Kidney capillary endothelial cell (primary cell): ENCODE measurements at regions not wholly inside any gene's neighbourhood (a gene's known extent, or its start where the extent isn't known, plus 50 kb on each side); places are given as distances from the start of the nearest gene placed in this dataset.

Experiments
- DNase-seq: peaks from one replicate; pipeline ENCODE4 v3.0.0-alpha.2; 2018; ENCODE audit warnings: low spot score

DNA sequence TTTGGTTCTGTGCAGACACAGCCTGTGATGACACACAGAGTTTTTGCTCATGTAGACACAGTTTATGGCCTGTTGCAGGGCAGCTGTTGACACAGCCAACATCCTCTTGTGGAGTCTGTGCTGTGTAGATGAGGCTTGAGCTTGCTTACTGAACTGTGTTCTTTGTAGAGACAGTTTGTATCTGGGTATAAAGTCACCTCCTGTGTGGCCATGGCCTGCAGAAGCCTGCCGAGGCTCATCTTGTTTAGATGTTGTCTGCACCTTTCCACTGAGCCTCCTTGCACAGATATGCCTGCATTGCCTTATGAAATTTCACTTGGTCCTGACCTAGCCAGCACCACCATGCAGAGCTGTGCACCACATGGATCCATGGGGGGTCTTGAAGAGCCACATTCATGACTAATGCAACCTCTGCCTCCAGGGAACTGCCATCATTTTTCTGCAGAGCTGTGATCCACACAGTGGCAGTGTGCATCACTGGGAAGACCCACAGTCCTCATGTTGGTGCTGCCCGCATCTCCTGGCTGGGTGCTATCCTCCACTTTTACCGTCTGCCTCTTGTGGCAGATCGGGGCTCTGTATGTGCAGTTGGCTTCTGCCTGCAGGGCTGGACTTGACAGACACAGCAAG lies 198.0 kb upstream of the MAMLD1 start:
- no peak for DNase-seq

DNA sequence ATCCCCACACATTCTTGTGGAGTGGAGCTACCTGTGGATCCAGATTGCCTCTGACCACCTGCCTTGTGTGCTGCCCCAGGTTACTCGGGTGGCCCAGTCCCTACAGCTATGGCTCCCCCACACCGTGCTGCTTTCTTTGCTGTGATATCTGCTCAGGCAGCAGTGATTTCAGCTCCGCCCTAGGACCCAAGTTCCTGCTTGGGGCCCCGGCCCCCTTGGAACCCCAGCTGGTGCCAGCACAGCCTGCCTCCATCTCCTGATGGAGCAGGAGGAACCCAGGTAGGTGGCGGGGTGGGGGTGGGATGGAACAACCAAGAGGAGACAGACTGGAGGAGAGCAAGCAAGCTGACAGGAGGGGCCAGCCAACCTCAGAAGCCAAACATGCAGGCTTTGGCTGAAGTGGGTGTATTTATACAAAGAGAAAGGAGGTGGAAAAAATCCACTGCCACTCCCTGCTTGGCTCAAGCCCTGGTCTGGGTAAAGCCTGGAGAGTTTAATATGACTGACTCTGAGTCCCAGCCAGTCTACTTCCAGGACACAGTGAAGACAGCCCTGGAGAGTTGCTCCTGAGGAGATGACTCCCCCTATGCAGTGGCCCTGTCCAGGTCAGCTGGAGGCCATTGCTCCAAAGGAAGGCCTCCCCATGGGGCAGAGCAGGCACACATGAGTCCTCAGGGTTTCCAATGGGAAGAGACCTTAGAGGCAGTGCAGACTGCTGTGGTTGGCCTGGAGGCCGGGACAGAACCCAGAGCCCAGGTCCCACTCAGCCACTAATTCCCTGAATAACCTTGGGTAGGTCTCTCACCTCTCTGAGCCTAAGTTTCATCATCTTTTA lies 197.1 kb upstream of the MAMLD1 start:
- DNase-seq = no peak

DNA sequence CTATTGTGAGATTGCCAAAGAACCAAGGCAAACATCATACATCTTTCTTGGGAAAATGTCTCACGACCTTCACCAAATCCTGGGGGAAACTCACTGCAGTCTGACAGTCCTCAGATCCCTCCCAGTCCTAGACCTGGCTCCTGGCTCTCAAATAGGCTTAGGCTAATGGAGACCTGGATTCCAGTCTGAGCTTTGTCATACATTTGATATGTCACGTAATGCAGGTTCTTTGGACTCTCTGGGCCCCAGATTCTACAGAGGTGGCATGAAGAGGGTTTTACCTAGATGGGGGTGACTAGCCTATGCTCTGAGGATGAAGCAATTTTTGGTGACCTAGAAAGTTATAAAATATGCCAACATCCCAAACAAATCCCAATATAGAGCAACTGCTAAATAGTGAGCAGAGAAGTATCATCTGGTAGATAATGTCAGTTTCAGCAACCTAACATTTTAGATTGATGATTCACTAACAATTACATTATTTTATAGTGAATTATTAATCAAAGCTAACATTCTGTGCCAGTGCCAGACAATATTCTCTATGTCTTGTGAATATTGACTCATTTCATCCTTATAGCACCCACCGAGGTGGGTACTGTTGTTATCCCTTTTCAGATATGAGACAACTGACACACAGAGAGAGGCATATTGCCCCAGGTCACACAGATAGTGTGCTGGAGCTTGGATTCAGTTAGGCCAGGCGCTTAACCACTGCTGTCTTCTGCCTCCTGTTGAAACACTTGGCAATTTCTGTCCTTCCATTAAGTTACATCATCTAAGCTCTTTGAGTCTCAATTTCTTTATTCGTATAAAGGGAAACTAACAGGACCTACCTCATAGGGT lies 195.4 kb upstream of the MAMLD1 start:
- no peak for DNase-seq

DNA sequence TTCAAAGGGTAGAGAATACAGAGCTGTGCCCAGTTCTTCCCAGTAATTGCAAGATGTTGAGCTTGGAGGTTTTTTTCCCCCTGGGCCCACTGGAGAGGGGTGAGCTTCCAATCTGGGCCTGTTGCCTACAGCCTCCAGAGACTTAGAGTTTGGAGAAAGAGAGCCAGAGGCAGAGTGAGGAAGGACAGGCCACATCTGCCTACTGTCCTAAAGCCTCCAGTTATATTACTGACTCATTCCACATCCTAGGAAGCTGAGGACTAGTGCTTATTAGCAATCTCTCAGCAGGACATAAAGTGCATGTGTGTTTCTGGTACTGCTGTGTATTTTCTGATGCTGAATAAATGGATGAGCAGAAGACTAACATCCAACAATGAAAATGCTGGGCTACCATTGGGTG lies 181.0 kb upstream of the MAMLD1 start:
- no peak for DNase-seq

DNA sequence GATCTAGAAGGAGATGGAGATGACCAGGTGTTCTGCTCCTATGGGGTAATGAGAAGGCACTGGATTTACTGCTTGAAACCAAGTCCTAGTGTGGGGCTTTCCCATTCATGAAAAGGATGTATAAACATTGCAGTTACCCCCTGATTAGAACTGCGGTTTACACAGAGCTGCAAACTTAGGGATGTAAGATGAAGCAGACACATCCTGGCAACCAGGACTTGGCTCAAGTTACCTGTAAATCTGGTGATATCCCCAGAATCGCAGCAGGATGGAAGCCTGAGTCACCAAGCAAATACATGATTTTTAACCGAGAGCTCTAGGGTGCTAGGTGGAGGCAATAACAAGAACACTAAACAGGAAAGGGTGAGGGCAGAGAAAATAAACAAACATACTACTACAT lies 178.6 kb upstream of the MAMLD1 start:
- no peak for DNase-seq

DNA sequence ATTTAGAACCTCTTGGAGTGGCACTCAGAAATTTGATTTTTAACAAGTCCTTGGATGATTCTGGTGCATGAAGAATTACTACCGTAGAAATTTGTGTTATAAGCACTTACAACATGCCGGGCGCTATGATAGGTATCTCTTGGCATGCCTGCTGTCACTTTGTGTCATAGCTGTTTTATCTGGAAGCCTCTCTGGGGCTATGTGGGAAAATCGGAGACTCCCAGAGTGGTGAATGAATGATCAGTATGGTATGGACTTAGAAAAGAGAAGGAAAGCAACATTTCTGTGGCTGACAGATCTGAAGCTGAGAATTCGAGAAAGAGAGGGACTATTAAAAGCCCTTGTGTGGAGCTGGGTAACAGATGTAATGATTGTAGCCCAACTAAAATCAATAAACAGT lies 177.4 kb upstream of the MAMLD1 start:
- no peak for DNase-seq

DNA sequence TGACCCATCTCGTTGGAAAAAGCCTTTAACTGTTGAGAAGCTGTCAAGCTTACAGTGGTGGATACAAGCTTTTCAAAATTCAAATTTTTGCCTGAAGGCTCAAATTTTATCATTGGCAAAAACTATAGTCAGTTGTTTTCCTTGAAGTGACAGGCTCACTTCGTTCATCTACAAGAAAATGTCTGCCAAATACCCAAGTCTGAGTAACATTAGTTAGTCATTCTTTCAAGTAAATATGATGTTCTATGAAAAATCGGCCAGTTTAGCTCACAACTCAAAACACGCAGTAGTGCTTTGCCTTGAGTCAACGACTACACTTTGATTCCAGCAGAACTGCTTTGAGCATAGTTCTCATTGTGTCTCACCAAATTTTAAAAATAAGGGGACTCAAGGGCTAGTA lies 170.3 kb upstream of the MAMLD1 start:
- DNase-seq = no peak

DNA sequence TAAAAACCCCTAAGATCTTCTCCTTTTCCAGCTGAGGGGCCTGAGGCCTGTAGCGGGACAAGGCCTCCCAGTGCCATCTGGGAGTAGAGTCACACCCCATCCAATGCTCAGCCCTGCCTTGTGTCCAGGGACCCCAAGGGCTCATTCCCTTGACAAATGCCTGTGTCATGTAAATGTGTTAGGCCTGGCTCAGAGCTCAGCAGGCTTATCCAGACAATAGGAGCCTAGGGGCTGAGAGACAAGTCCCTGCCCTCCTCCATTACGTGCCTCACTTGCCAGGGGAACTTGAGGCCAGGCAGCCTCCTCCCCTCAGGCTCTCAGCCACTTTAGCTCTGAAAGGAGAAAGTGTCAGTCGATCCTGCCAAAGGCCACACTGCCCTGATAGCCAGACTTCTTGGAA lies 166.8 kb upstream of the MAMLD1 start:
- DNase-seq = no peak

DNA sequence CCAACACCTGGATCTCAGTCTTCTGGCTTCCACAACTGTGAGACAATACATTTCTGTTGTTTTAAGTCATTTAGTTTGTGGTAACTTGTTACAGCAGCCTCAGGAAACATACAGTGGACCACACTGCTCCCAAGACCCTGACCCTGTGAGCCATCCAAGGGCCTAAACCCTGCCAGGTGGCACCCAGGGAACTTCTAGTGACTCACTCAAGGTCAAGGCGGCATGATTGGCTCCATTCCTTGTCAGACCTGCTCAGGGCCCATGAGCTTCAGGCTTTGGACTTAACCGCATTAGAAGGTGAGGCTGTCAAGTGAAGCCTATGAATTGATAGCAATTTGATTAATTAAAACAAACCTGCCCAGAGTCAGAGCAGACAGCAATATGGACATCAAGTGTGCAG lies 165.7 kb upstream of the MAMLD1 start:
- no peak for DNase-seq

DNA sequence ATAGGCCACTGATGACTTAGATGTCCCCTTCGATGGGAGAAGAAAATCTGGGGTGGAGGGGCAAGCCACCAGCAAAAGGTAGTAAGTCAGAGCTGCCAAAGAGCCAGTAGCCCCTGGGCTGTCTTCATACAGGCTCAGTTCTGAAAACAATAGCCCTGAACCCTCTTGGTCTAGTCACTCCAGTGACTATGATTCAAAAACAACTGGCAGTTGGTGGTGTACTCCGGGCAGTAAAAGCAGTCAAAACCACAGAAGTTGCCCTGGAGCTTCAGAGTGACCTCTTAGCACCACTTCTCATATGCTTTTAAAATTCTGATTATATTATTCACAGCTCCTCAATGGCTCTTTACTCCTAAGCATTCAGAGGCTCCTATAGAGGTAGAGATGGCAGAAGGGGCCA lies 164.3 kb upstream of the MAMLD1 start:
- no peak for DNase-seq

DNA sequence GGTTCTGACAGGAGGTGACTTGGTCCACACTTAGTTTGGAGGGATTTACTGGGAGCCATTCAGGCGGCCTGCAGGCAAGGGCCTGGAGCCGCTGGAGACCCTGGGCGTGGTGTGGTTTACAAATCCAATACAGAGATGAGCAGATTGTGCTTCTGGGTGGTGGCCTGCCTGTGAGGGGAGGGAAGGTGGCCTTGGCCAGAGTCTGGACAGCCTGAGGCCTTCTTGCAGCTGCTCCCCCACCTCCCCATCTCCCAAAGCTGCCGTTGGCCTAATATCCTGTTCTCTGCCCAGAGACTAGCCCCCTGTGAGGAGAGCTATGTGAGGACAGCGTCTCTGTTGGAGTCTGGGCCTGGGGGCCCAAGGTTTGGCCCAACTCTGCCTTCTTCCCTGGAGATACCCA lies 163.9 kb upstream of the MAMLD1 start:
- DNase-seq = no peak

DNA sequence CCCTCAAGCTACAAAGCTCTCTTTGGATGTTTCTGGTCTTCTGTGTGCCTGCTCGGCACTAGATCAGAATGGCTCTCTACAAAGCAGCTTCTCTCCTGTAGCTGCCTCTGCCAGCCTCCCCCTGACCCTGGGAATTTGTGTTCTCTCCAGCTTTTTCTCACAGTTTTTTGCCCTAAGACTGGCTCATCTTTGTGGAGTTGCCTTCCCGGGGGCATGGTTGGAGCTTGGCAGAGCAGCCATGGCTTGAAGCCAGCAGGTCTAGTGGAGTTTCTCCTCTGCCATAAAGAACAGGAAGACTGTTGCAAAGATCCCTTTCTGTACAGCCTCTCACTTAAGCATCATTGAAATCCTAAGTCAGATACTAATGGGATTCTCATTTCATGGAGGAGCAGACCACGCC lies 163.3 kb upstream of the MAMLD1 start:
- DNase-seq = no peak

DNA sequence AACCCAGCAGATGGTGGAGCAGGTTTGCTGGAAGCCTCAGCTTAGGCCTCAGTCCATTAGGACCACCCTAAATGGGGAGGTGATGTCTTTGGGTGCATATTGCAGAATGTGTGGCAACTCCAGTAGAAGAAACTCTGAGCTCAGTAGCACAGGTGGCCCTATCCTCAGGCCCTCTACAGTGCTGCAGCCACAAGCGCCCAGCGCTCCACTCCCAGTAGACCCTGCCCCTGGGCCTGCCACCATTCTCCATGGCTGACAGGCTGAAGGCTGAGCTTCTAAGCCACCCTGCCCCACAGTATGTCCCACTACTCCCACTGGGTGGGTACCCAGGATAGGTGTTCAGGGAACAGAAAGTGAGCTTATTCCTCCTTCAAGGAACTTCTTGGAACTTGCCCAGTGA lies 162.8 kb upstream of the MAMLD1 start:
- DNase-seq = no peak

DNA sequence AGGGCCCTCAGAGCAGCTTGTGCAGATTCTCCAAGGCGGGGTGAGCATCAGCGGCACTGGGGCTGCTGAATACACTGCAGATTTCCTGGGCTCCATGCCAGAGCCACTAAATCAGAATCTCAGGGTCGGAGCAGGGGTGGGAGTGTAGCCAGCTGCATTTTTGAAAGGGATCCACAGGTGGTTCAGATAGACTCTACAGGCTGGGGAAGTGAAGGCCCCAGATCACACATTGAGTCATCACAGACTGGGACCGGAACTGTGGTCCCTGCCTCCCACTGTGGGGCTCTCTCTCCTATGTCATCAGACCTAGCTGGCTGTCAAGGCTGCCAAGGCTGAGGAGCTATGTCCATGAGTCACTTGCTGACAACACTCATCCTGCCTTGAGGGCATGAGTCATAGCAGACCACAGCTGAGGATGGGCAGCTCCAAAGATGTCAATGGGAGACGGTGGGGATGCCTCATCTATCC lies 162.3 kb upstream of the MAMLD1 start:
- peak; percentile 86 for DNase-seq

DNA sequence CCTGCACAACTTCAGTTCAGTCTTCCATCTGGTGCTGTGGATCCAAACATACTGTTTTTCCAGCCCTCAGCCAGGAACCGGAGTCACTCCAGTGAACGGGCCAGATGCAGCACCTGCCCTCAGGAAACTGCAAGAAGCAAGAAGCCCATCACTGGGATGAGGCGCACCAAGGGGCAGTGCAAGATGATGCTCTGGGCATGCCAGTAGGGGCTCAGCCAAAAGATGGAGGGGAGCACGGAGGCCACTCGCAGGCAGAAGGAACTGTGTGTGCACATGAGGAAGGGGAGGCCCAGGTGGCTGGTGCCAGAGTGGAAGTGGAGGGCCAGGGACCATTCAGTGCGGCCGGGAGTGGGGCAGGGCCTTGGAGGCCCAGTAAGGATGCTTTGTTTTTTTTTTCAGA lies 161.7 kb upstream of the MAMLD1 start:
- no peak for DNase-seq

DNA sequence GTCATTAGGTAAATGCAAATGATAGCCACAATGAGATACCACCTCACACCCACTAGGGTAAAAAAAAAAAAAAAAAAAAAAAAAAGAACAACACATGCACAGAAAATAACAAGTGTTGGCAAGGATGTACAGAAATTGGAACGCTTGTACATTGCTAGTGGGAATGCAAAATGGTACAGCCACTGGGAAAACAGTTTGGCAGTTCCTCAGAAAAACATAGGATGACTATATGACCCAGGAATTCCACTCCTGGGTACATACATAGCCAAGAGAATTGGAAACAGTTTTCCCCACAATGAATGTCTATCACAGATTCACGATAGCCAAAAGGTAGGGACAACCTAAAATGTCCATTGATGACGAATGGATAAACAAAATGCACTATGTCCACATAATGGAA lies 161.3 kb upstream of the MAMLD1 start:
- no peak for DNase-seq

DNA sequence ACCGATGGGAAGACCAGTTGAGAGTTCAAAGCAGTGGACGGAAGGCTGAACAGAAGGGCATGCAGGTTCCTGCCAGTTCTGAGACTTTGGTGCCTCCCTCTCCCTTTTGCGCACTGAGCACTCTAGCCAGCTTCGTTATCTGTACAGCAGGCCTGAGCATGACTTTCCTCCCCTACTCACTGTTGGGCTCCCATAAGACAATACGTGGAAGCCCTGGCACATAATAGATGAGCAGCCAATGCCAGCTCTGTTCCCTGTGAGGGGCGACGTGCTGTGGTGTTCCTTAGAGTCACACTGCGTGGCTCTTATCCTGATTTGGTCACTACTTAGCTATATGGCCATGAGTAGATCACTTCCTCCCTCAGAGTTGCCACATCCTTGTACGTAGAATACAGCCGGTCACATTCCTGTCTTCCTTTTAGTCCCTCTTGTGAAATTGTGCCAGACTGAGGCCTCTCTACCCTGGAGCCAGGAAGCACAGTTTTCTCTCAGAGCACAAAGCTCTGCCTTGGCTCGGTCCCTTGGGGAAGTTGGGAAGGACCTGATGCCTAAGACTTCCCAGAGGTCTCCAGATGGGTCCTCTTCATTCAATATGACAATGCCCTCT lies 160.4 kb upstream of the MAMLD1 start:
- peak; percentile 21 for DNase-seq

DNA sequence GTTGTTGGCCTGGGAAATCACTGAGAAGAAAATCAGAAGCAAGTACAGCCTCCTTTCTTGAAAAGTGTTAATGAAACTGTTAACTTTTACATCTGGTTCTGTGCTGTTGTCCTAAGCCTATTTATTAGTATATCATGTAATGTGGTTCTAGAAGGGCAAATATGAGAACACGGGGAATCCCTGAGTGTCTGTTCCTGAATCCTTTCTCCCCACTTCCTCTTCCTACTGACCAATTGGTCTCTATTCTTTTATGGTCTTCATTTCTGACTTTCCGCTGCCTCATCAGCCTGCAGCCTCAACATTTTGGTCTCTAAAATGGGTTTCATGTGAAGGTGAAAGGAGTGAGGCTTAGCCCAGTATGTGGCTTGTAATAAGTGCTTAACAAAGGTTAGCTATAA lies 159.9 kb upstream of the MAMLD1 start:
- DNase-seq = no peak

DNA sequence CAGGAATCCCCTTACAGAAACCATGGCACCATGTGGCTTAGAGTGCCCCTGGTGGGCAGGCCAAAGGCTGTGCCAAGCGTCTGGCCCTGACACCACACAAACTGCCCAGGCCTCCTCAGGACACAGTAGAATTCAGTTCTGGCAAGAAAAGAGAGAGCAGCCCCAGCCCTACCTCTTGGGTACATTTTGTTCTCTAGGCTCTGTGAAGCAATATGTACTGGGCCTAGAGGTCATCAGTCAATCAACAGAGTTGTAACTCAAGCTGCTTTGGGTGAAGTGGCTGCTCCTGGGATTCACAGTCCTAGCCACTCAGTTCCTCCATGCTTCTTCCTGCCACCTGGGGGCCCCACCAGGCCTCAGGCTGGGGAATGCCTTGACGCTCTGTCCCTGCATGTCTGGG lies 158.1 kb upstream of the MAMLD1 start:
- DNase-seq = no peak

DNA sequence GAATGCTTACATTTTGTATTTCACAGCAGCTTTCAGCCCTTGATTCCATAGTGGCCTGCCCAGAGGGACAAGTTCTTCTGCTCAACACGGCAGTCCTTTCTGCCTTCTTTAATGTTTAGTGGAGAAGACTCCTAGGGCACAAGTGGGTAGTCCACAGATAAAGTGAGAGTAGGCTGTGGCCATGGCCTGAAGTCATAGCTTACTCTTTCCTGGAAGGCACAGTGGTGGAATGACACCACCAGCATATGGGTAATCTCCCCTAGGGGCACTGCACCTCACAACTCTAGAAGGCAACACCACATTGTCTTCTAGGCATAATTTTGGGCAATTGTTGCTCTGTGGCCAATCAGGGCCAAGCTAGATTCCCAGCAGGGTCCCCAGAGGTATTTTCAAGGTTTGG lies 155.4 kb upstream of the MAMLD1 start:
- no peak for DNase-seq

DNA sequence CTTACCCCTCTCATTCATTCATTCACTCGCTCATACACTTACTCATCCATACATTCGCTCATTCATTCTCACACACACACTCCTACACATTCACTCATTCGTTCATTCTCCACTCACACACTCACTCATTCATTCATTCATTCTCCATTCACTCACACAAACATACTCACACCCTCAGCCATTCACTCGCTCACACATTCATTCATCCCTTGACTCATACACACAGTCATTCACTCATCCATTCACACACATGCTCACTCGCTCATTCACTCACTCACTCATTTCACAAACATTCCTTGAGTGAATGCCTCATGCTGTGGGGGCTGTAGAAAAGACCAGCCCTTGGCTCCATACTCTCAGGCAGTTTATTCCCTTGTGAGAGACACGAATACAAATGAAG lies 151.1 kb upstream of the MAMLD1 start:
- no peak for DNase-seq

DNA sequence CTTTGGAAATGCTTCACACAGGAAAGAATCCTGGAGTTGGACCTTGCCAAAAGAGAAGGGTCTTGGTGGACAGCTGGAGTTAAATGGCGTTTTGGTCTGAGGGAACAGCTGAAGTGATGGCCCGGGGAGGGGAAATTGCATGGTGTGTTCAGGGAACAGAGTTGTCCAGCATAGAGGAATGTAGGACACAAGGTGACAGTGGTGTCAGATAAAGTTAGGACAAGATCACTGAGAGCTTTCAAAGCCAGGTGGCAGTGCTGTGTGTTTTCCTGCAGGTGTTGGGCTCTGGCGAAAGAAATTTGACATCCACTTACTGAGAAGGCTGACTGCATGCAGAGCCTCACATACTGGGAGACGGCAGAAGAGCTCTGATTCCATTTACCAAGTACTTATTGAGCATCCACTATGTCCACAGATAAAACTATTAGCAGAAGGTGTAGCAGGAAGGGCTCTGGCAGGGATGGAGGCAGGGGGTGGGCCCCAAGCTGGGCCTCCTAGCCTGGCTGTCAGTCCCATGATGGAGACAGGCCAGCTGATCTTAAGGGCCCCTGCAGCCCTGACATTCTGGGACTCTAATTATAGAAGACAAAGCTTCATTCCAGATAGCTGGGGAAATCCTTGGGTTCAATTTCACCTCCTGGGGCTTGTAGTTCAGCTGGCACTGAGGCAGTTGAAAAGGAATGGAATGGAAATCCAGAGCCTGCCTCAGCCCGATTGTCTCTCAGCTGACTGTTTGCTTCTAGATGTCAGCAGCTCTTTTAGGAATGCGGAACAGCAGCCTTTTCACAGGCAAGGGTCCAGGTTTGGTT lies 150.2 kb upstream of the MAMLD1 start:
- no peak for DNase-seq
